Endothelial cell of umbilical vein (primary cell): ENCODE measurements at regions not wholly inside any gene's neighbourhood (a gene's known extent, or its start where the extent isn't known, plus 50 kb on each side); places are given as distances from the start of the nearest gene placed in this dataset.

Experiments used
- CTCF ChIP-seq, 2 donors: IDR thresholded peaks; 1 replicate in 1 of 2; 2 replicates in 1 of 2; pipeline ENCODE4 v1.5.1; 2011; ENCODE audit warnings: low read length in 2 of 2, mild to moderate bottlenecking in 2 of 2, moderate library complexity in 2 of 2, control low read depth in 1 of 2, inconsistent platforms in 1 of 2, low read depth in 1 of 2; ENCODE audit not compliant: insufficient read depth in 1 of 2; ENCODE audit errors: extremely low read depth in 1 of 2
- EZH2 ChIP-seq: IDR thresholded peaks from 2 replicates; pipeline ENCODE4 v1.6.1; 2012; ENCODE audit warnings: borderline replicate concordance, low read depth, mild to moderate bottlenecking, moderate library complexity, low read length, inconsistent platforms; ENCODE audit not compliant: severe bottlenecking
- JUN ChIP-seq: IDR thresholded peaks from 2 replicates; pipeline ENCODE4 v1.6.1; 2011; ENCODE audit warnings: borderline replicate concordance, low read depth; ENCODE audit not compliant: insufficient read length, insufficient read depth
- MAX ChIP-seq: IDR thresholded peaks from 2 replicates; pipeline ENCODE4 v1.6.1; 2011; ENCODE audit not compliant: insufficient read depth, insufficient read length
- POLR2A ChIP-seq: IDR thresholded peaks from 2 replicates; pipeline ENCODE4 v1.6.1; 2012; ENCODE audit warnings: low read depth, mild to moderate bottlenecking, control low read depth, low read length
- POLR2AphosphoS5 ChIP-seq: IDR thresholded peaks from 2 replicates; pipeline ENCODE4 v1.6.1; 2012; ENCODE audit warnings: low read depth, mild to moderate bottlenecking, control low read depth, low read length, moderate library complexity; ENCODE audit not compliant: insufficient read depth

GRCh38 chr15:70262591-70263274 lies 165.0 kb upstream of the TLE3 start:
- TF ChIP-seq CTCF (IDR thresholded peaks at IDR 0.05; ENCODE audit: extremely low read depth in 1 of 2, insufficient read depth in 1 of 2, low read depth in 1 of 2, low read length in 2 of 2) (no peak), POLR2A (no peak), POLR2AphosphoS5 (no peak), EZH2 (no peak), JUN (no peak), MAX (no peak)
